Peyer's patch (tissue), 4 donors: ENCODE measurements at regions not wholly inside any gene's neighbourhood (a gene's known extent, or its start where the extent isn't known, plus 50 kb on each side); places are given as distances from the start of the nearest gene placed in this dataset.

ENCODE experiments used
- CTCF ChIP-seq, 6 experiments: fragments of 450-650 bp in 4 of 6; fragments of 200-600 bp in 2 of 6; sonication (generic) in 1 of 6; IDR thresholded peaks; one replicate each; pipeline ENCODE4 v1.5.1; 2017 to 2019; ENCODE audit warnings: antibody characterized with exemption in 6 of 6, mild to moderate bottlenecking in 3 of 6, moderate library complexity in 1 of 6
- POLR2A ChIP-seq, 2 donors: fragments of 450-650 bp; IDR thresholded peaks; one replicate each; pipeline ENCODE4 v1.5.1; 2017; ENCODE audit warnings: antibody characterized with exemption in 2 of 2, mild to moderate bottlenecking in 2 of 2, moderate library complexity in 2 of 2

GRCh38 chr18:54718408-54718773 is 109.9 kb upstream of the RAB27B start:
- TF ChIP-seq CTCF (IDR thresholded peaks at IDR 0.05) (no peak), POLR2A (IDR thresholded peaks at IDR 0.05) (no peak)
